ENCODE measurements at regions not wholly inside any gene's neighbourhood (a gene's known extent, or its start where the extent isn't known, plus 50 kb on each side); places are given as distances from the start of the nearest gene placed in this dataset.

DNA sequence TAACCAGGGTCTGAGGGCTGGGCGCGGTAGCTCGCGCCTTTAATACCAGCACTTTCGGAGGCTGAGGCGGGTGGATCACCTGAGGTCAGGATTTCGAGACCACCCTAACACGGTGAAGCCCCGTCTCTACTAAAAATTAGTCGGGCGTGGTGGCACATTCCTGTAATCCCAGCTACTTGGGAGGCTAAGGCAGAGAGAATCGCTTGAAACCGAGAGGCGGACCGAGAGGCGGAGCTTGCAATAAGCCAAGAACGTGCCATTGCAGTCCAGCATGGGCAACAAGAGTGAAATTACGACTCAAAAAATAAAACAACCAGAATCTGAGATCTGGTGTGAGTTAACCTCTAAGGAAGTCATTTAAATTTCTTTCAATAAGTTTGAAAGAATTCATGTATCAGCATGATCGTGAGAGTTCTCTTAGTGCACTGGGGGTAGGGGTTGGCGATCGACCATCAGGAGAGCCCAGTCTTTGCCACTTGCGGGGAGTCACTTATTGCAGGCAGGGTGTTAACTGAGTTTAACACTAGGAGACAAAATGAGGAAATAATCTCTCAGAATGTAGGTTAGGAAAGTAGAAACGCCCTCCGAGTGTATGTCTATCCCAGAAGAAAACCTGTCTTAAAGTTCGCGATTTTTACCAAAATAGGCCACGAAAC, 206.5 kb upstream of the ZNF184 start:
- H3K4me3 ChIP-seq = no peak overlapping the region
- no peak for TF ChIP-seq CTCF (IDR thresholded peaks at IDR 0.05)
- no peaks in the 10 kb centered on the region for H3K36me3 ChIP-seq
- peaks cover 21% of the 10 kb centered on the region for H3K27me3 ChIP-seq (replicated peaks; ENCODE audit: insufficient read depth)
- H3K27ac ChIP-seq = no peak overlapping the region
- DNase-seq (ENCODE audit: low spot score) = no peak
- no peaks in the 10 kb centered on the region for H3K4me1 ChIP-seq (ENCODE audit: control insufficient read depth in 1 of 2, low read depth in 2 of 2)
- no peaks in the 10 kb centered on the region for H3K9me3 ChIP-seq
- ATAC-seq (ENCODE audit: insufficient number of reproducible peaks, low FRiP score, low read depth) = no peak

DNA sequence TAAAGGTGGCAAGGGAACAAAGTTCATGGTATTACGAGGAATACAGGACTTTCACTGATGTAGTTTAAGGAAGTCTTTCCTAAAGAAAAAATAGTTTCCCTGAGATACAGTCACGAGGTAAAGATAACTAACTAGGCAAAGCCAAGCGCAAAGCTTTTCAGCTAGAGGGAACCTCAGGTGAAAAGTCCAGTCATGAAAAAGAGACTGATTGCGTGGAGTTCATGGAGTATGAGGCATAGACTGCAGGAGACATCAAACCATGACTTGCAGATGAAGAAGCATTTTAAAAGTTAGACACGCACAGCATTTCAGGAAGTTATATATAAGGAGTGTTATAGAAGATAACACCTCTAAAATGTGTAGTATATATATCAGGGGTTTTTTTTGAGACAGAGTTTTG, 205.6 kb upstream of the ZNF184 start:
- peaks cover 21% of the 10 kb centered on the region for H3K27me3 ChIP-seq (replicated peaks; ENCODE audit: insufficient read depth)
- no peak for TF ChIP-seq CTCF (IDR thresholded peaks at IDR 0.05)

GRCh38 chr6:27674882-27675281, 202.0 kb upstream of the ZNF184 start:
- no peaks in the 10 kb centered on the region for H3K9me3 ChIP-seq
- no peaks in the 10 kb centered on the region for H3K36me3 ChIP-seq
- DNase-seq (ENCODE audit: low spot score) (no peak), ATAC-seq (ENCODE audit: insufficient number of reproducible peaks, low FRiP score, low read depth) (no peak)
- no peak for TF ChIP-seq CTCF (IDR thresholded peaks at IDR 0.05)
- no peak overlapping the region for H3K4me3 ChIP-seq
- no peaks in the 10 kb centered on the region for H3K27me3 ChIP-seq (replicated peaks; ENCODE audit: insufficient read depth)
- no peak overlapping the region for H3K27ac ChIP-seq
- H3K4me1 ChIP-seq (ENCODE audit: control insufficient read depth in 1 of 2, low read depth in 2 of 2) = no peaks in the 10 kb centered on the region

More for the DNA sequence above, 205.6 kb upstream of the ZNF184 start:
- H3K36me3 ChIP-seq = no peaks in the 10 kb centered on the region
- ATAC-seq (ENCODE audit: insufficient number of reproducible peaks, low FRiP score, low read depth) (no peak), DNase-seq (ENCODE audit: low spot score) (no peak)
- H3K27ac ChIP-seq = no peak overlapping the region
- H3K4me1 ChIP-seq (ENCODE audit: control insufficient read depth in 1 of 2, low read depth in 2 of 2) = no peaks in the 10 kb centered on the region
- no peaks in the 10 kb centered on the region for H3K9me3 ChIP-seq
- no peak overlapping the region for H3K4me3 ChIP-seq

DNA sequence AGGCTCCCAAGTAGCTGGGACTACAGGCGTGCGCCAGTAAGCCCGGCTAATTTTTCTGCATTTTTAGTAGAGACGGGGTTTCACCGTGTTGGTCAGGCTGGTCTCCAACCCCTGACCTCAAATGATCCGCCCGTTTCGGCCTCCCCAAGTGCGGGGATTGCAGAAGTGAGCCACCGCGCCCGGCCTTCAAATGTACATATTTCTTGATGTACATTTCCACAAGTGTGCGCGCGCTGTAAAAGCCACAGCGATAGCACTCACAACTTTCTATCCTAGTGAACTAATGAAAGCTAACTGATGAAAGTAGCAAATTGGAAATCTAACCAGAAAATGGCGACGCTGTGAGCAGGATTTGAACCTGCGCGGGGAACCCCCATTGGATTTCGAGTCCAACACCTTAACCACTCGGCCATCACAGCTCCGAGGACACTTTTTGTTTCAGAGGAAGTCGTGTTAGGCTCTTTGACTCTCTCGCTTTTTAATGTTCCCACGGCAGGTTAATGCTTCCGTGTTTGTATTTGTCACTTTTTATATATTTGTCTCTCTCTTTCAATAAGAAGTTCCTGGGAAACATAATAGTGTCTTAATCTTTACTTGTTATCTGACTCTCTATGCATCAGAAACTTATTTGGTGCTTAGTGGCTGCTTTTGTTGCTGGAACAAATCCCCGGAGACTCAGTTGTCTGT, 199.4 kb upstream of the ZNF184 start:
- Histone ChIP-seq H3K27ac (no peak overlapping the region), H3K4me3 (no peak overlapping the region), H3K27me3 (replicated peaks; ENCODE audit: insufficient read depth) (no peaks in the 10 kb centered on the region)

More for the DNA sequence above, 199.4 kb upstream of the ZNF184 start:
- ATAC-seq (ENCODE audit: insufficient number of reproducible peaks, low FRiP score, low read depth) (no peak), DNase-seq (ENCODE audit: low spot score) (no peak)
- no peak for TF ChIP-seq CTCF (IDR thresholded peaks at IDR 0.05)
- Histone ChIP-seq H3K9me3 (no peaks in the 10 kb centered on the region), H3K4me1 (ENCODE audit: control insufficient read depth in 1 of 2, low read depth in 2 of 2) (peaks cover 5 to 6% of the 10 kb centered on the region in 2 donors), H3K36me3 (no peaks in the 10 kb centered on the region)
